ENCODE measurements at regions not wholly inside any gene's neighbourhood (a gene's known extent, or its start where the extent isn't known, plus 50 kb on each side); places are given as distances from the start of the nearest gene placed in this dataset.

GRCh38 chr3:110774496-110775265 is 296.9 kb upstream of the NECTIN3 start:
- H3K4me3 Mint-ChIP-seq = no peak overlapping the region
- no peaks in the 10 kb centered on the region for H3K27me3 Mint-ChIP-seq
- H3K4me1 Mint-ChIP-seq = no peaks in the 10 kb centered on the region
- ATAC-seq (no peak), DNase-seq (no peak)
- no peak overlapping the region for H3K27ac Mint-ChIP-seq
- H3K9me3 ChIP-seq (ENCODE audit: control insufficient read depth, low read length, poor library complexity, severe bottlenecking) = no peaks in the 10 kb centered on the region
- H3K36me3 Mint-ChIP-seq (ENCODE audit: low read depth) = no peaks in the 10 kb centered on the region

- DNase-seq (no peak), ATAC-seq (no peak)
- Mint-ChIP-seq H3K27me3 (no peaks in the 10 kb centered on the region), H3K4me1 (no peaks in the 10 kb centered on the region), H3K27ac (no peak overlapping the region), H3K4me3 (no peak overlapping the region), H3K36me3 (ENCODE audit: low read depth) (no peaks in the 10 kb centered on the region)
- no peaks in the 10 kb centered on the region for H3K9me3 ChIP-seq (ENCODE audit: control insufficient read depth, low read length, poor library complexity, severe bottlenecking)
These were observed 292.0 kb upstream of the NECTIN3 start for GRCh38 chr3:110779581-110779980.

GRCh38 chr3:110783541-110783940 is 288.1 kb upstream of the NECTIN3 start:
- no peak for ATAC-seq
- H3K9me3 ChIP-seq (ENCODE audit: control insufficient read depth, low read length, poor library complexity, severe bottlenecking) = no peaks in the 10 kb centered on the region
- H3K27ac Mint-ChIP-seq = no peak overlapping the region
- no peak for DNase-seq
- H3K36me3 Mint-ChIP-seq (ENCODE audit: low read depth) = no peaks in the 10 kb centered on the region
- H3K4me3 Mint-ChIP-seq = no peak overlapping the region
- no peaks in the 10 kb centered on the region for H3K4me1 Mint-ChIP-seq
- no peaks in the 10 kb centered on the region for H3K27me3 Mint-ChIP-seq

- Mint-ChIP-seq H3K4me1 (no peaks in the 10 kb centered on the region), H3K36me3 (ENCODE audit: low read depth) (no peaks in the 10 kb centered on the region), H3K27ac (no peak overlapping the region), H3K4me3 (no peak overlapping the region), H3K27me3 (peaks cover 9% of the 10 kb centered on the region)
- no peaks in the 10 kb centered on the region for H3K9me3 ChIP-seq (ENCODE audit: control insufficient read depth, low read length, poor library complexity, severe bottlenecking)
- no peak for ATAC-seq
- DNase-seq = no peak
These were observed 282.8 kb upstream of the NECTIN3 start for GRCh38 chr3:110788794-110789193.

GRCh38 chr3:110789315-110789714 is 282.3 kb upstream of the NECTIN3 start:
- Mint-ChIP-seq H3K36me3 (ENCODE audit: low read depth) (no peaks in the 10 kb centered on the region), H3K4me1 (no peaks in the 10 kb centered on the region), H3K4me3 (no peak overlapping the region), H3K27me3 (peaks cover 9% of the 10 kb centered on the region), H3K27ac (no peak overlapping the region)
- ATAC-seq (no peak), DNase-seq (no peak)
- H3K9me3 ChIP-seq (ENCODE audit: control insufficient read depth, low read length, poor library complexity, severe bottlenecking) = no peaks in the 10 kb centered on the region

GRCh38 chr3:110790631-110791030 is 281.0 kb upstream of the NECTIN3 start:
- H3K27me3 Mint-ChIP-seq = peaks cover 13% of the 10 kb centered on the region
- no peaks in the 10 kb centered on the region for H3K36me3 Mint-ChIP-seq (ENCODE audit: low read depth)
- DNase-seq = no peak
- H3K4me3 Mint-ChIP-seq = no peak overlapping the region
- H3K9me3 ChIP-seq (ENCODE audit: control insufficient read depth, low read length, poor library complexity, severe bottlenecking) = no peaks in the 10 kb centered on the region
- no peak overlapping the region for H3K27ac Mint-ChIP-seq
- H3K4me1 Mint-ChIP-seq = no peaks in the 10 kb centered on the region
- no peak for ATAC-seq

GRCh38 chr3:110791995-110792686 is 279.5 kb upstream of the NECTIN3 start:
- peaks cover 2% of the 10 kb centered on the region for H3K4me1 Mint-ChIP-seq
- no peaks in the 10 kb centered on the region for H3K9me3 ChIP-seq (ENCODE audit: control insufficient read depth, low read length, poor library complexity, severe bottlenecking)

GRCh38 chr3:110793611-110794010 is 278.0 kb upstream of the NECTIN3 start:
- DNase-seq = no peak
- H3K27me3 Mint-ChIP-seq = peaks cover 13% of the 10 kb centered on the region

More at GRCh38 chr3:110791995-110792686, 279.5 kb upstream of the NECTIN3 start:
- no peak for DNase-seq
- H3K36me3 Mint-ChIP-seq (ENCODE audit: low read depth) = no peaks in the 10 kb centered on the region
- H3K27me3 Mint-ChIP-seq = peaks cover 13% of the 10 kb centered on the region
- ATAC-seq = no peak
- no peak overlapping the region for H3K27ac Mint-ChIP-seq
- H3K4me3 Mint-ChIP-seq = no peak overlapping the region

GRCh38 chr3:110795163-110795562 is 276.5 kb upstream of the NECTIN3 start:
- DNase-seq = no peak
- Mint-ChIP-seq H3K27me3 (peaks cover 13% of the 10 kb centered on the region), H3K4me3 (no peak overlapping the region), H3K4me1 (peaks cover 2% of the 10 kb centered on the region), H3K36me3 (ENCODE audit: low read depth) (no peaks in the 10 kb centered on the region), H3K27ac (no peak overlapping the region)
- ATAC-seq = no peak
- H3K9me3 ChIP-seq (ENCODE audit: control insufficient read depth, low read length, poor library complexity, severe bottlenecking) = no peaks in the 10 kb centered on the region

More at GRCh38 chr3:110793611-110794010, 278.0 kb upstream of the NECTIN3 start:
- no peaks in the 10 kb centered on the region for H3K9me3 ChIP-seq (ENCODE audit: control insufficient read depth, low read length, poor library complexity, severe bottlenecking)
- Mint-ChIP-seq H3K4me1 (peaks cover 2% of the 10 kb centered on the region), H3K27ac (no peak overlapping the region), H3K36me3 (ENCODE audit: low read depth) (no peaks in the 10 kb centered on the region), H3K4me3 (no peak overlapping the region)
- ATAC-seq = no peak

- Mint-ChIP-seq H3K36me3 (ENCODE audit: low read depth) (no peaks in the 10 kb centered on the region), H3K4me3 (no peak overlapping the region), H3K4me1 (peaks cover 2% of the 10 kb centered on the region), H3K27ac (peak overlapping the region; percentile 24), H3K27me3 (peaks cover 4% of the 10 kb centered on the region)
- ATAC-seq (no peak), DNase-seq (no peak)
- H3K9me3 ChIP-seq (ENCODE audit: control insufficient read depth, low read length, poor library complexity, severe bottlenecking) = no peaks in the 10 kb centered on the region
These were observed 272.3 kb upstream of the NECTIN3 start for GRCh38 chr3:110799271-110799670.

GRCh38 chr3:110804856-110805255 is 266.8 kb upstream of the NECTIN3 start:
- H3K4me1 Mint-ChIP-seq = no peaks in the 10 kb centered on the region
- no peak for ATAC-seq
- no peak overlapping the region for H3K4me3 Mint-ChIP-seq
- no peak for DNase-seq
- H3K9me3 ChIP-seq (ENCODE audit: control insufficient read depth, low read length, poor library complexity, severe bottlenecking) = no peaks in the 10 kb centered on the region
- no peak overlapping the region for H3K27ac Mint-ChIP-seq
- H3K27me3 Mint-ChIP-seq = no peaks in the 10 kb centered on the region
- no peaks in the 10 kb centered on the region for H3K36me3 Mint-ChIP-seq (ENCODE audit: low read depth)

- no peaks in the 10 kb centered on the region for H3K36me3 Mint-ChIP-seq (ENCODE audit: low read depth)
- no peak overlapping the region for H3K4me3 Mint-ChIP-seq
- DNase-seq (no peak), ATAC-seq (no peak)
- H3K27me3 Mint-ChIP-seq = peaks cover 6% of the 10 kb centered on the region
- peaks cover 2% of the 10 kb centered on the region for H3K4me1 Mint-ChIP-seq
- no peak overlapping the region for H3K27ac Mint-ChIP-seq
- no peaks in the 10 kb centered on the region for H3K9me3 ChIP-seq (ENCODE audit: control insufficient read depth, low read length, poor library complexity, severe bottlenecking)
These were observed 264.7 kb upstream of the NECTIN3 start for GRCh38 chr3:110806924-110807323.

- H3K4me3 Mint-ChIP-seq = no peak overlapping the region
- no peak overlapping the region for H3K27ac Mint-ChIP-seq
- no peaks in the 10 kb centered on the region for H3K9me3 ChIP-seq (ENCODE audit: control insufficient read depth, low read length, poor library complexity, severe bottlenecking)
- no peak for ATAC-seq
- peaks cover 2% of the 10 kb centered on the region for H3K4me1 Mint-ChIP-seq
- H3K27me3 Mint-ChIP-seq = peaks cover 6% of the 10 kb centered on the region
- no peak for DNase-seq
- no peaks in the 10 kb centered on the region for H3K36me3 Mint-ChIP-seq (ENCODE audit: low read depth)
These were observed 263.0 kb upstream of the NECTIN3 start for GRCh38 chr3:110808630-110809029.

GRCh38 chr3:110810356-110810755 is 261.3 kb upstream of the NECTIN3 start:
- Mint-ChIP-seq H3K27me3 (peaks cover 6% of the 10 kb centered on the region), H3K36me3 (ENCODE audit: low read depth) (no peaks in the 10 kb centered on the region), H3K27ac (no peak overlapping the region), H3K4me1 (peaks cover 7% of the 10 kb centered on the region), H3K4me3 (no peak overlapping the region)
- ATAC-seq (no peak), DNase-seq (no peak)
- H3K9me3 ChIP-seq (ENCODE audit: control insufficient read depth, low read length, poor library complexity, severe bottlenecking) = no peaks in the 10 kb centered on the region

Data from T-helper 17 cell (primary cell).